ENCODE measurements at regions not wholly inside any gene's neighbourhood (a gene's known extent, or its start where the extent isn't known, plus 50 kb on each side); places are given as distances from the start of the nearest gene placed in this dataset.

DNA sequence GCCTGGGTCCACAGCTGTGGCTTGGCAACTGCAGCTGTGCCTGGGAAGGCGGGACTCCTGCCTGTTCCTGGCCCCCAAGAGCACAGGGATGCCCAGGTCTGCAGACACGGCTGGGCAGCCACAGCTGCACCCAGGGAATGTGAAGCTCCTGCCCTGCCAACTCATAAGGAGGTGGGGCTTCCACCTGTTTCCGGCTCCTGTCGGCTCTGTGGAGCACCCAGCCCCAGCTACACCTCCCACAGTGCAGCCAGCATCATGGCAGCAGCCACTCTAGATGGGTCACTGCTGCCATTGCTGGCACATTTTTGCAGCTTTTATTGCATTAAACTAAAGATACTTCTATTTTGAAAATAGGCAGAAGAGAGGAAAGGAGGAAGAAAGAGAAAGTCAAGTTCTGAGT is 207.9 kb downstream of the SAMD5 start:
- no peak overlapping the region for H3K27ac ChIP-seq (ENCODE audit: low read depth, low read length, poor library complexity, severe bottlenecking)
- H3K4me2 ChIP-seq (ENCODE audit: low read length): no peak overlapping the region
- TF ChIP-seq EZH2 (IDR thresholded peaks at IDR 0.05; ENCODE audit: borderline replicate concordance, low read length): no peak
- TF ChIP-seq, protein P1, sequence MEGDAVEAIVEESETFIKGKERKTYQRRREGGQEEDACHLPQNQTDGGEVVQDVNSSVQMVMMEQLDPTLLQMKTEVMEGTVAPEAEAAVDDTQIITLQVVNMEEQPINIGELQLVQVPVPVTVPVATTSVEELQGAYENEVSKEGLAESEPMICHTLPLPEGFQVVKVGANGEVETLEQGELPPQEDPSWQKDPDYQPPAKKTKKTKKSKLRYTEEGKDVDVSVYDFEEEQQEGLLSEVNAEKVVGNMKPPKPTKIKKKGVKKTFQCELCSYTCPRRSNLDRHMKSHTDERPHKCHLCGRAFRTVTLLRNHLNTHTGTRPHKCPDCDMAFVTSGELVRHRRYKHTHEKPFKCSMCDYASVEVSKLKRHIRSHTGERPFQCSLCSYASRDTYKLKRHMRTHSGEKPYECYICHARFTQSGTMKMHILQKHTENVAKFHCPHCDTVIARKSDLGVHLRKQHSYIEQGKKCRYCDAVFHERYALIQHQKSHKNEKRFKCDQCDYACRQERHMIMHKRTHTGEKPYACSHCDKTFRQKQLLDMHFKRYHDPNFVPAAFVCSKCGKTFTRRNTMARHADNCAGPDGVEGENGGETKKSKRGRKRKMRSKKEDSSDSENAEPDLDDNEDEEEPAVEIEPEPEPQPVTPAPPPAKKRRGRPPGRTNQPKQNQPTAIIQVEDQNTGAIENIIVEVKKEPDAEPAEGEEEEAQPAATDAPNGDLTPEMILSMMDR (IDR thresholded peaks at IDR 0.05; ENCODE audit: low read length): no peak
- no peaks in the 10 kb centered on the region for H3F3A ChIP-seq (ENCODE audit: insufficient read depth, low read length)
- no peaks in the 10 kb centered on the region for H3K4me1 ChIP-seq (ENCODE audit: insufficient read depth, low read length, severe bottlenecking)
- no peak overlapping the region for H3K9ac ChIP-seq (ENCODE audit: low read length)
- H2AFZ ChIP-seq (ENCODE audit: low read length): no peak overlapping the region
- H3K27me3 ChIP-seq (ENCODE audit: insufficient read depth, low read length): no peaks in the 10 kb centered on the region
- no peaks in the 10 kb centered on the region for H4K20me1 ChIP-seq (ENCODE audit: insufficient read depth, low read length)
- no peaks in the 10 kb centered on the region for H3K36me3 ChIP-seq (ENCODE audit: insufficient read depth, low read length)
- H3K79me2 ChIP-seq (ENCODE audit: insufficient read depth, low read length): no peaks in the 10 kb centered on the region
- no peak overlapping the region for H3K4me3 ChIP-seq (ENCODE audit: low read depth, low read length, poor library complexity, severe bottlenecking)
- no peaks in the 10 kb centered on the region for H3K9me2 ChIP-seq (ENCODE audit: low read depth, low read length)
- H3K9me3 ChIP-seq (ENCODE audit: low read length): no peaks in the 10 kb centered on the region

DNA sequence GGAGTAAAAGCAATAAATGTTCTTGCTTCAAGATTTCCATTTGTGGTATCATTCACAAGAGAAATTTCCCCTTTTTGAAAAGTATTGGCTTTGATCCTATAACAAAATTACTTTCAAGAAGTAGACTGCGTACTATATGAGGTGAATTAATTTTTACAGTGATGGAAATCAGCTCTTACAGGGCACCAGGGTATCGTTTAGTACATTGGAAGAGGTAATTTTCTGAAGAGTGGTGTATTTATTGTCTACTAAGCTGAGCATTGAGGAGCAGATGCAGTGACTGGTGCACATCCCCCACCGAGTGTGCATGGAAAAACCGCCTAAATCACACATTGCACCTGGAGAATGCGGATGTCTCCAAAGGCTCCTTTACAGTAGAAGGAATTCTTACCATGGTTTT is 209.5 kb downstream of the SAMD5 start:
- Histone ChIP-seq H4K20me1 (ENCODE audit: insufficient read depth, low read length) (no peaks in the 10 kb centered on the region), H3K4me2 (ENCODE audit: low read length) (no peak overlapping the region), H3K9me3 (ENCODE audit: low read length) (no peaks in the 10 kb centered on the region), H3K36me3 (ENCODE audit: insufficient read depth, low read length) (no peaks in the 10 kb centered on the region), H3K9me2 (ENCODE audit: low read depth, low read length) (no peaks in the 10 kb centered on the region), H3K27ac (ENCODE audit: low read depth, low read length, poor library complexity, severe bottlenecking) (no peak overlapping the region), H2AFZ (ENCODE audit: low read length) (no peak overlapping the region), H3F3A (ENCODE audit: insufficient read depth, low read length) (no peaks in the 10 kb centered on the region), H3K9ac (ENCODE audit: low read length) (no peak overlapping the region), H3K27me3 (ENCODE audit: insufficient read depth, low read length) (no peaks in the 10 kb centered on the region), H3K79me2 (ENCODE audit: insufficient read depth, low read length) (no peaks in the 10 kb centered on the region), H3K4me3 (ENCODE audit: low read depth, low read length, poor library complexity, severe bottlenecking) (no peak overlapping the region), H3K4me1 (ENCODE audit: insufficient read depth, low read length, severe bottlenecking) (no peaks in the 10 kb centered on the region)
- TF ChIP-seq EZH2 (IDR thresholded peaks at IDR 0.05; ENCODE audit: borderline replicate concordance, low read length): no peak
- TF ChIP-seq, protein P1 (IDR thresholded peaks at IDR 0.05; ENCODE audit: low read length): no peak

DNA sequence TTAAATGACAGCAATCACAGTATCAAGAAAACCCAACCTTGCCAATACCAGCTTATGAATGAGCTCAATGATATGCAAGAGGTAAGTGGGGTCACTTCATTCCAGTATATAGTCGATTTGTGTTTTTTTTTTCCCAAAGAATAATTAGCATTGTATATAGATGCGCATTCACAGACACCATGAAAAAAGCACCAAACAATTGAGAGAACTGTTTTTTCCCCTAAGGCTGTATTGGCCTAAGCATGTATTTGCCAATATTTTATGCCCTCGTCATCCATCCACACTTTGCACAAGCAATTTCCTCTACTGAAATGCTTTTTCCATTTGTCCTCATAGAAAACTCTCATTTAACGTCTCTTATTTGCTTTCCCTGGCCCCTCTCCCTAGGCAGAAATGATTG is 213.7 kb downstream of the SAMD5 start:
- H3K4me3 ChIP-seq (ENCODE audit: low read depth, low read length, poor library complexity, severe bottlenecking): no peak overlapping the region
- no peaks in the 10 kb centered on the region for H3K27me3 ChIP-seq (ENCODE audit: insufficient read depth, low read length)
- no peaks in the 10 kb centered on the region for H3K36me3 ChIP-seq (ENCODE audit: insufficient read depth, low read length)
- H3K4me2 ChIP-seq (ENCODE audit: low read length): no peak overlapping the region
- H3F3A ChIP-seq (ENCODE audit: insufficient read depth, low read length): no peaks in the 10 kb centered on the region
- H3K79me2 ChIP-seq (ENCODE audit: insufficient read depth, low read length): no peaks in the 10 kb centered on the region
- no peak overlapping the region for H2AFZ ChIP-seq (ENCODE audit: low read length)
- H3K9me2 ChIP-seq (ENCODE audit: low read depth, low read length): no peaks in the 10 kb centered on the region
- no peak overlapping the region for H3K9ac ChIP-seq (ENCODE audit: low read length)
- H3K9me3 ChIP-seq (ENCODE audit: low read length): no peaks in the 10 kb centered on the region
- no peaks in the 10 kb centered on the region for H4K20me1 ChIP-seq (ENCODE audit: insufficient read depth, low read length)
- H3K4me1 ChIP-seq (ENCODE audit: insufficient read depth, low read length, severe bottlenecking): no peaks in the 10 kb centered on the region
- no peak for TF ChIP-seq EZH2 (IDR thresholded peaks at IDR 0.05; ENCODE audit: borderline replicate concordance, low read length)
- no peak overlapping the region for H3K27ac ChIP-seq (ENCODE audit: low read depth, low read length, poor library complexity, severe bottlenecking)

DNA sequence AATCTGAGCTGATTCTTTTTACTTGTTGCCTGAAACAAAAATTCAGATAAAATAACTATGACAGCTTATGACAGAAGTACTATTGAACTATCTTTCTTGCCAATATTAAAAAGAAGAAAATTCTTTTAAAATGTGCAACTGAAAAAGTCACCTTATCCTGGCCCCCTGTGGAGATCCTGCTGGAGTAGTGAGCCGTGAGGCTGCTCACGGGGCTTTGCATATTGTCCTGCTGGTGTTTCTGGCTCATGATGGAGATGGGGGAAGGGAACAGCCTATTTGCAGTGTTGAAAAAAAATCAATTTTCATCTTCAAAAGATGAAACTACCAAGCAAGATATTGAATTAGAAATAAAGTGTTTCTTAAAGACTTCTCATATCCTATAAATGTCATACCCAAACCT is 216.0 kb downstream of the SAMD5 start:
- H3K9me3 ChIP-seq (ENCODE audit: low read length): no peaks in the 10 kb centered on the region
- H3K27me3 ChIP-seq (ENCODE audit: insufficient read depth, low read length): no peaks in the 10 kb centered on the region
- TF ChIP-seq, protein P1 (IDR thresholded peaks at IDR 0.05; ENCODE audit: low read length): no peak
- no peak for TF ChIP-seq EZH2 (IDR thresholded peaks at IDR 0.05; ENCODE audit: borderline replicate concordance, low read length)
- no peak overlapping the region for H3K9ac ChIP-seq (ENCODE audit: low read length)
- no peak overlapping the region for H3K4me3 ChIP-seq (ENCODE audit: low read depth, low read length, poor library complexity, severe bottlenecking)
- no peaks in the 10 kb centered on the region for H3K4me1 ChIP-seq (ENCODE audit: insufficient read depth, low read length, severe bottlenecking)
- no peak overlapping the region for H2AFZ ChIP-seq (ENCODE audit: low read length)
- no peaks in the 10 kb centered on the region for H3K9me2 ChIP-seq (ENCODE audit: low read depth, low read length)
- H4K20me1 ChIP-seq (ENCODE audit: insufficient read depth, low read length): no peaks in the 10 kb centered on the region
- H3K27ac ChIP-seq (ENCODE audit: low read depth, low read length, poor library complexity, severe bottlenecking): no peak overlapping the region
- H3K79me2 ChIP-seq (ENCODE audit: insufficient read depth, low read length): no peaks in the 10 kb centered on the region
- no peak overlapping the region for H3K4me2 ChIP-seq (ENCODE audit: low read length)
- H3F3A ChIP-seq (ENCODE audit: insufficient read depth, low read length): no peaks in the 10 kb centered on the region
- H3K36me3 ChIP-seq (ENCODE audit: insufficient read depth, low read length): no peaks in the 10 kb centered on the region

Data from OCI-LY1 (cell line).